Neural crest cell (in vitro differentiated cells): ENCODE measurements at regions not wholly inside any gene's neighbourhood (a gene's known extent, or its start where the extent isn't known, plus 50 kb on each side); places are given as distances from the start of the nearest gene placed in this dataset.

Experiments
- DNase-seq: peaks from one replicate; pipeline ENCODE4 v3.0.0; 2021; ENCODE audit warnings: low read depth, mixed read lengths, low spot score
- H3K27ac Mint-ChIP-seq: one replicate; pipeline ENCODE4 v1.8.0; 2021; ENCODE audit warnings: mild to moderate bottlenecking, mixed read lengths; ENCODE audit not compliant: unreplicated experiment
- H3K27me3 Mint-ChIP-seq: 2 replicates; pipeline ENCODE4 v1.8.0; 2021; ENCODE audit warnings: low read depth, mild to moderate bottlenecking, mixed read lengths
- H3K36me3 Mint-ChIP-seq: 2 replicates; pipeline ENCODE4 v1.8.0; 2021; ENCODE audit warnings: low read depth, mild to moderate bottlenecking, mixed read lengths
- H3K4me1 Mint-ChIP-seq: 2 replicates; pipeline ENCODE4 v1.8.0; 2021; ENCODE audit warnings: mixed read lengths
- H3K4me3 Mint-ChIP-seq: one replicate; pipeline ENCODE4 v1.8.0; 2021; ENCODE audit warnings: mild to moderate bottlenecking, mixed read lengths
- H3K9me3 Mint-ChIP-seq: 2 replicates; pipeline ENCODE4 v1.8.0; 2021; ENCODE audit warnings: mixed read lengths
- TF ChIP-seq, protein P1 (sequence below): fragments of 200-600 bp; sonication (generic); conservative IDR thresholded peaks from 2 replicates; pipeline ENCODE4 v1.5.0; 2021; ENCODE audit warnings: antibody characterized with exemption, mild to moderate bottlenecking

DNA sequence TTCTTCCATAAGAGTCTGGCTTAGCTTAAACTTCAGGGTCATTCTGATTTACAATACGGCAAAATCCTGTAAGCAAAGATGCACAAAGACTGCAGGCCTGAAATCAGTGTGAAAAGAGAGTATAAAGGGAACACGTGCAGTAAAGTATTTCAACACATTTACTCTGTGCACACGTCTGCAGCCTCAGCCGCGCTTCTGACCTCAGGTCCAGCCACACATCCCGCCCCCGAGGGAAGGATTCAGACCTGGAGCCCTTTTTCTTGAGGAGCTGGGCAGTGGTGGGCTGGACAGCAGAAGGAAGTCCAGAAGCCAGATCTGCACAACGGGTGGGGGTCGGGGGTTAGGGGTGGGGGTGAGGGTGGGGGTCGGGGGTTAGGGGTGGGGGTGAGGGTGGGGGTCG lies 58.9 kb upstream of the FAM20C start:
- no peak overlapping the region for H3K27ac Mint-ChIP-seq
- H3K36me3 Mint-ChIP-seq: no peaks in the 10 kb centered on the region
- peaks cover 2% of the 10 kb centered on the region for H3K4me1 Mint-ChIP-seq
- H3K27me3 Mint-ChIP-seq: peaks cover 3% of the 10 kb centered on the region
- H3K4me3 Mint-ChIP-seq: no peak overlapping the region
- H3K9me3 Mint-ChIP-seq: no peaks in the 10 kb centered on the region
- TF ChIP-seq, protein P1, sequence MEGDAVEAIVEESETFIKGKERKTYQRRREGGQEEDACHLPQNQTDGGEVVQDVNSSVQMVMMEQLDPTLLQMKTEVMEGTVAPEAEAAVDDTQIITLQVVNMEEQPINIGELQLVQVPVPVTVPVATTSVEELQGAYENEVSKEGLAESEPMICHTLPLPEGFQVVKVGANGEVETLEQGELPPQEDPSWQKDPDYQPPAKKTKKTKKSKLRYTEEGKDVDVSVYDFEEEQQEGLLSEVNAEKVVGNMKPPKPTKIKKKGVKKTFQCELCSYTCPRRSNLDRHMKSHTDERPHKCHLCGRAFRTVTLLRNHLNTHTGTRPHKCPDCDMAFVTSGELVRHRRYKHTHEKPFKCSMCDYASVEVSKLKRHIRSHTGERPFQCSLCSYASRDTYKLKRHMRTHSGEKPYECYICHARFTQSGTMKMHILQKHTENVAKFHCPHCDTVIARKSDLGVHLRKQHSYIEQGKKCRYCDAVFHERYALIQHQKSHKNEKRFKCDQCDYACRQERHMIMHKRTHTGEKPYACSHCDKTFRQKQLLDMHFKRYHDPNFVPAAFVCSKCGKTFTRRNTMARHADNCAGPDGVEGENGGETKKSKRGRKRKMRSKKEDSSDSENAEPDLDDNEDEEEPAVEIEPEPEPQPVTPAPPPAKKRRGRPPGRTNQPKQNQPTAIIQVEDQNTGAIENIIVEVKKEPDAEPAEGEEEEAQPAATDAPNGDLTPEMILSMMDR: no peak
- DNase-seq: no peak

DNA sequence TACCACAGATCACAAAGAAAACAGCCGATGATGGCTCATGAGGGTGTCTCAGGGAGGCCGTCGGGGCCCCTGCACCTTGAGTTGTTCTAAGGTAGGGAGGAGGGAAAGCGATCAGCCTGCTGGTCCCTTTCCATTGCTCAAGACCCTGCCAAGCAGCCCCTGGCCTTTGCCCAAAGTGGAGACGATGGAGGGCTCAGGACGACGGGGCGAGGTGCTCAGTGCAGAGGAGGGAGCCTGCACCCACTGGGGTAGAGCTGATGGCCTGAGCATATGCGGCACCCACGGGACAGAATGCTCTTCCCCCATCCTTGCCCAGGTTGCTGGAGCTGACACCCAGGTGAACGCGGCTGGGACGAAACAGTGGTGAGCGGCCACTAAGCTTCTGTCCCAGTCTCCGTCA lies 58.3 kb upstream of the FAM20C start:
- no peaks in the 10 kb centered on the region for H3K36me3 Mint-ChIP-seq
- TF ChIP-seq, protein P1: no peak
- peaks cover 5% of the 10 kb centered on the region for H3K4me1 Mint-ChIP-seq
- H3K27ac Mint-ChIP-seq: no peak overlapping the region
- no peaks in the 10 kb centered on the region for H3K9me3 Mint-ChIP-seq
- no peak overlapping the region for H3K4me3 Mint-ChIP-seq
- H3K27me3 Mint-ChIP-seq: peaks cover 3% of the 10 kb centered on the region
- no peak for DNase-seq

DNA sequence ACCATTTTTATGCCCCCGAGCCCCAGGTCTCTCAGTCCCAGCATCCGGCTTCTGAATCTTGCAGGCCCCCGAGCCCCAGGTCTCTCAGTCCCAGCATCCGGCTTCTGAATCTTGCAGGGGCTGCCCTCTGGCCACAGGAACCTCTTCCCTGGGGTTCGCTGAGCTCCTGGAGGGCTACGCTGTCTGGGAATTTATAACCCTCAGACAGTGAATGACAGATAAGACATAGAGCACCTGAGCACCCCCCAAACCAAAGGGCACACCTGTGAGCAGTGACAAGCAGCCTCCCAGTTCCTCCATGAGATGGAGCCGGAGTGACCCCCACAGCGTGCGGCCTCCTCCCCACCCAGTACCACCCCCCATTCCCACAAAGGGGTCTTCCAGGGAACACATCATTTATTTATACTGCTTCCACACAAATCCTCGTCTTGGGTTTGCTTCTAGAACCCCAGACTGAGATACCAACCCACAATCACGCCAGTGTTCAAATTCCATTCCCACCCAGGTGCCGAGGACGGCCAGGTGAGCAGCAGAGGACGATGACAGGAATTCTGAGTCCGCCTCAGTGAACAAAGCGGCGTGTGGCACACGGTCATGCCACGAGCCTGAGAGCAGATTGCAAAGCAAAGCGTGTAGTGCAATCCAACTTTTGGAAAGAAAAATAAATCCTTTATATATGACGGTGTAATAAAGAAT lies 57.7 kb upstream of the FAM20C start:
- TF ChIP-seq, protein P1: no peak
- Mint-ChIP-seq H3K27ac (no peak overlapping the region), H3K36me3 (no peaks in the 10 kb centered on the region), H3K27me3 (peaks cover 3% of the 10 kb centered on the region), H3K4me1 (peaks cover 5% of the 10 kb centered on the region), H3K4me3 (no peak overlapping the region), H3K9me3 (no peaks in the 10 kb centered on the region)
- DNase-seq: no peak

DNA sequence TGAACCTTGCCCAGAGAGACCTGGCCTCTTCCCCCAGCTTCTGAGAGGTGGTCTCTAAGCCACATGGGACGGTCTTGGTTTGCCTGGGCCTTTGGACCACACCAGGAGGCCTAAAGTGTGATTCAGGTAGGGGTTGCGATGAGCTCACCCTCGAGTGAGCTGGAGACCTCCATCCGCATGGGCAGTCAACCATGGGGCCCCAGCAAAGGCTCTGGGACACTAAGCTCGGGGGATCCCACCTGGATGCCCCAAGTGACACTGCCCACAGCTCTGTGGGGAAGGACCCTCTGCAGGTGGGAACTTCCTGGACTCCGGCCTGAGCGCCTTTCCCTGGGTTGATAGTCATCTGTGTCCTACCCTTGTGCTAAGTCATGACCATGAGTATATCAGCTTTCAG lies 57.1 kb upstream of the FAM20C start:
- H3K4me1 Mint-ChIP-seq: peaks cover 5% of the 10 kb centered on the region
- no peak for DNase-seq
- H3K36me3 Mint-ChIP-seq: no peaks in the 10 kb centered on the region
- H3K9me3 Mint-ChIP-seq: no peaks in the 10 kb centered on the region
- H3K4me3 Mint-ChIP-seq: no peak overlapping the region
- TF ChIP-seq, protein P1: no peak
- H3K27ac Mint-ChIP-seq: no peak overlapping the region
- peaks cover 3% of the 10 kb centered on the region for H3K27me3 Mint-ChIP-seq

DNA sequence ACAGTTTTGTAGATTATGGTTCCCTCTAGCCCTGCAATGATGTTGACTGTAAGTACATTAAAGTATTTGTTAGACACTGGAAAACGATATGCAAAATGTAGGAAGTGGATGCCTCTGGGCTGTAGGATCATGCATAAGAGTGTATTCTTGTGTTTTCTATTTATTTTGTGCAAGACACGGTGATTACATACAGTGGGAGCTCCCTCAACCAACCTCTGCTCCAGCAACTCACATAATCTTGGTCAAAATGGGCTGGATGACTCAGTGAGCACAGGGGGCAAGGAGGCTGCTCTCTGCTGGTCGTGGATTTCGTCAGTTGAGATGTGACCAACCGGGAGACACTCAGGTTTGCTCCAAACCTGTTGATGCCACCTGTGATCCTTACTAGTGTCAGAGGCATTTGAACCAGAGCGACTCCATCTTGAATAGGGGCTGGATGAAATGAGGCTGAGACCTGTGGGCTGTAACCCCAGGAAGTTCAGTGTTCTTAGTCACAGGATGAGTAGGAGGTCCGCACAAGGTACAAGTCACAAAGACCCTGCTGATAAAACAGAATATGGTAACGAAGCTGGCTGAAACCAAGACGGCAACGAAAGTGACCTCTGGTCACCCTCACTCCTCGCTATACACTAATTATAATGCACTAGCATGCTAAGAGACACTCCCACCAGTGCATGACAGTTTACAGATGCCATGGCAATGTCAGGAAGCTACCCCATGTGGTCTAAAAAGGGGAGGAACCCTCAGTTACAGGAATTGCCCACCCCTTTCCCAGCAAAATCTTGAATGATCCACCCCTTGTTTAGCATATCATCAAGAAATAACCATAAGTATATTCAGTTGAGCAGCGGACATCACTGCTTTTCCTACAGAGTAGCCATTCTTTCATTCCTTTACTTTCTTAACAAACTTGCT lies 56.4 kb upstream of the FAM20C start:
- TF ChIP-seq, protein P1: no peak
- peaks cover 3% of the 10 kb centered on the region for H3K27me3 Mint-ChIP-seq
- no peak for DNase-seq
- no peaks in the 10 kb centered on the region for H3K9me3 Mint-ChIP-seq
- peaks cover 5% of the 10 kb centered on the region for H3K4me1 Mint-ChIP-seq
- no peak overlapping the region for H3K27ac Mint-ChIP-seq
- no peaks in the 10 kb centered on the region for H3K36me3 Mint-ChIP-seq
- no peak overlapping the region for H3K4me3 Mint-ChIP-seq
